SU-DHL-6 (cell line): ENCODE measurements at regions not wholly inside any gene's neighbourhood (a gene's known extent, or its start where the extent isn't known, plus 50 kb on each side); places are given as distances from the start of the nearest gene placed in this dataset.

Experiments
- H2AFZ ChIP-seq: fragments of 200-600 bp; sonication (generic); 2 replicates; pipeline ENCODE4 v1.6.1; 2014; ENCODE audit warnings: low read depth, mild to moderate bottlenecking, moderate library complexity, mixed read lengths, antibody characterized with exemption, low read length; ENCODE audit not compliant: severe bottlenecking
- H3F3A ChIP-seq: fragments of 200-600 bp; shearing (Covaris generic); 2 replicates; pipeline ENCODE4 v1.6.0; 2016; ENCODE audit warnings: antibody characterized with exemption, mild to moderate bottlenecking; ENCODE audit not compliant: insufficient read depth
- H3K27ac ChIP-seq: fragments of 200-600 bp; sonication (generic); 2 replicates; pipeline ENCODE4 v1.5.1; 2016; ENCODE audit warnings: low read depth, mild to moderate bottlenecking, low read length, moderate library complexity, mixed read lengths
- H3K27me3 ChIP-seq: fragments of 200-600 bp; sonication (generic), shearing (Covaris generic); 2 replicates; pipeline ENCODE4 v1.6.0; 2014; ENCODE audit warnings: mild to moderate bottlenecking, low read length
- H3K36me3 ChIP-seq: fragments of 200-600 bp; sonication (generic); 2 replicates; pipeline ENCODE4 v1.6.1; 2014; ENCODE audit warnings: mild to moderate bottlenecking, low read length, mixed read lengths
- H3K4me2 ChIP-seq: fragments of 300-600, 200-600 bp; shearing (Covaris generic), sonication (generic); 2 replicates; pipeline ENCODE4 v1.6.0; 2014; ENCODE audit warnings: low read length, low read depth, mild to moderate bottlenecking; ENCODE audit not compliant: poor library complexity, severe bottlenecking
- H3K4me3 ChIP-seq: fragments of 200-600 bp; sonication (generic); 2 replicates; pipeline ENCODE4 v1.5.1; 2014; ENCODE audit warnings: antibody characterized with exemption, low read length, mild to moderate bottlenecking, mixed read lengths; ENCODE audit not compliant: insufficient read depth, poor library complexity, severe bottlenecking
- H3K79me2 ChIP-seq: fragments of 200-600 bp; sonication (generic); 2 replicates; pipeline ENCODE4 v1.6.1; 2014; ENCODE audit warnings: mild to moderate bottlenecking, low read length, moderate library complexity; ENCODE audit not compliant: insufficient read depth
- H3K9ac ChIP-seq: fragments of 200-600 bp; sonication (generic); 2 replicates; pipeline ENCODE4 v1.7.0; 2014; ENCODE audit warnings: mild to moderate bottlenecking, low read length
- H3K9me2 ChIP-seq: fragments of 200-600 bp; sonication (generic); replicated peaks from 2 replicates; pipeline ENCODE4 v1.6.1; 2014; ENCODE audit warnings: low read length; ENCODE audit not compliant: insufficient read depth
- H3K9me3 ChIP-seq: fragments of 200-600 bp; sonication (generic); 2 replicates; pipeline ENCODE4 v1.6.1; 2014; ENCODE audit warnings: low read length, mixed read lengths; ENCODE audit not compliant: insufficient read depth
- H4K20me1 ChIP-seq: fragments of 200-600 bp; sonication (generic); 2 replicates; pipeline ENCODE4 v1.6.1; 2014; ENCODE audit warnings: low read depth, mild to moderate bottlenecking, antibody characterized with exemption, low read length, moderate library complexity, mixed read lengths
- CTCF ChIP-seq: fragments of 200-600 bp; sonication (generic); IDR thresholded peaks from one replicate; pipeline ENCODE4 v1.5.1; 2017; ENCODE audit warnings: antibody characterized with exemption, mild to moderate bottlenecking, low read length, moderate library complexity; ENCODE audit not compliant: insufficient read depth, poor library complexity, severe bottlenecking
- EZH2phosphoT487 ChIP-seq: fragments of 200-600 bp; sonication (generic), shearing (Covaris generic); conservative IDR thresholded peaks from 2 replicates; pipeline ENCODE4 v1.6.1; 2018; ENCODE audit warnings: mild to moderate bottlenecking, antibody characterized with exemption, low read length, moderate library complexity, mixed read lengths

DNA sequence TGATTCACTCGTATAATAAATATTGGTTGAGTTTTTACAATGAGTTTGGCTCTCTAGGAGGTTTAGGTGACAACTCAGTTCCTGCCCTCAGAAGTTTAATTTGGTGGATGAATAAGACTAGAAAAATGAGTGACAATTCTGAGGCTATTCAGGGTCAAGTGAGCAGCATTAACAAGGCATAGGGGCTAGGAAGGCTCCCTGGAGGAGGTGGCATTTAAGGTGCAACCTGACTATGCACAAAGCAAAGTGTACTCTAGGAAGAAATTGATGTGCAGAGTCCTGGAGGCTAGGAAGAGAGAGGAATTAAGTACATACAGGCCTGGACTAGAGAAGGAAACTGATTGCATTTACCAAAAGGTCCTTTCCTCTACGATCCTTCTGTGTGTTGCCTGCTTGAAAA is 440.3 kb downstream of the MED13L start:
- no peaks in the 10 kb centered on the region for H3K9me3 ChIP-seq
- no peaks in the 10 kb centered on the region for H3K36me3 ChIP-seq
- H3K27ac ChIP-seq = no peak overlapping the region
- H4K20me1 ChIP-seq = no peaks in the 10 kb centered on the region
- no peak overlapping the region for H3K4me3 ChIP-seq
- no peaks in the 10 kb centered on the region for H3F3A ChIP-seq
- H3K4me2 ChIP-seq = no peak overlapping the region
- TF ChIP-seq CTCF (no peak), EZH2phosphoT487 (no peak)
- no peaks in the 10 kb centered on the region for H3K9me2 ChIP-seq
- no peaks in the 10 kb centered on the region for H3K79me2 ChIP-seq
- no peaks in the 10 kb centered on the region for H3K27me3 ChIP-seq
- no peak overlapping the region for H2AFZ ChIP-seq
- H3K9ac ChIP-seq = no peak overlapping the region

DNA sequence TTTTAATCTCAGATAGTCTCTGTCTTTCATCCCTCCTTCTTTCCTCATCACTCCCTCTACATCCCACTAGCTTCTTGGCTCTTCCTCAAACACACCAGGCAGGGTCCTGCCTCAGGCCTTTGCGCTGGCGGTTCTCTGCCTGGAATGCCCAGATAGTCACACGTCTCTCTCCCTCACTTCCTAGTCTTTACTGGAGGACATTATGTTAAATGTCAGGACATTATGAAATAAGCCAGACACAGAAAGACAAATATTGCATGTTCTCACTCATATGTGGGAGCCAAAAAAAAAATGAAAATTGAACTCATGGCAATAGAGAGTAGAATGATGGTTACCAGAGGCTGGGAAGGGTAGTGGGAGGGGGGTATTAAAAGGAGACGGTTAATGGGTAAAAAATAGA is 442.0 kb downstream of the MED13L start:
- Histone ChIP-seq H3K36me3 (no peaks in the 10 kb centered on the region), H2AFZ (no peak overlapping the region), H3K9ac (no peak overlapping the region), H3K79me2 (no peaks in the 10 kb centered on the region), H3K27ac (no peak overlapping the region), H4K20me1 (no peaks in the 10 kb centered on the region), H3K27me3 (no peaks in the 10 kb centered on the region), H3K9me3 (no peaks in the 10 kb centered on the region), H3F3A (no peaks in the 10 kb centered on the region), H3K9me2 (no peaks in the 10 kb centered on the region), H3K4me2 (no peak overlapping the region), H3K4me3 (no peak overlapping the region)
- TF ChIP-seq CTCF (no peak), EZH2phosphoT487 (no peak)

- Histone ChIP-seq H3K9me3 (no peaks in the 10 kb centered on the region), H2AFZ (no peak overlapping the region), H3K27ac (no peak overlapping the region), H3K9me2 (no peaks in the 10 kb centered on the region), H4K20me1 (no peaks in the 10 kb centered on the region), H3K4me2 (no peak overlapping the region), H3K9ac (no peak overlapping the region), H3F3A (no peaks in the 10 kb centered on the region), H3K27me3 (no peaks in the 10 kb centered on the region), H3K79me2 (no peaks in the 10 kb centered on the region), H3K4me3 (no peak overlapping the region), H3K36me3 (no peaks in the 10 kb centered on the region)
- TF ChIP-seq EZH2phosphoT487 (no peak), CTCF (no peak)
Measured at GRCh38 chr12:115833704-115834103, 443.8 kb downstream of the MED13L start.

DNA sequence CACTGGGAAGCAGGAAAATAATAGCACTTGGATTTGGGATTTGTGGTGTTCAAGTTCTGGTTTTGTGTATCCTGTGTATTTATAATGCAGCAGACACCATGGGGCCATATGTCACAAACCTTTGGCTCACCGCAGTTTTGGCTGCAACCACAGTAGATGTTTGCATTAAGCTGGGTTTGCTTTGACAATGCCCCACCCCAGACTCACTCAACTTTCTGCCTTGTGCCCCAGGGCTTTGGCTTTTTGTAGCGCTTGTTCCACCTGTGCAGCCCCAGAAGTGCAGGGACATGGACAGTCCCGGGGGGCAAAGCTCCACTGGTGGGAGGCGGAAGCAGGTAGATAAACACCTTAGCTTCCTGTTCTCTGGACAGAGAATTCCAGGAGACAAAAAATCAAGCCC is 446.9 kb downstream of the MED13L start:
- Histone ChIP-seq H3K4me3 (no peak overlapping the region), H3K27ac (no peak overlapping the region), H3K9me2 (no peaks in the 10 kb centered on the region), H3K9ac (no peak overlapping the region), H3K9me3 (no peaks in the 10 kb centered on the region), H2AFZ (no peak overlapping the region), H3K36me3 (no peaks in the 10 kb centered on the region), H3K27me3 (no peaks in the 10 kb centered on the region), H3K79me2 (no peaks in the 10 kb centered on the region), H3K4me2 (no peak overlapping the region), H3F3A (no peaks in the 10 kb centered on the region), H4K20me1 (no peaks in the 10 kb centered on the region)
- no peak for TF ChIP-seq CTCF
- no peak for TF ChIP-seq EZH2phosphoT487
